ENCODE measurements at regions not wholly inside any gene's neighbourhood (a gene's known extent, or its start where the extent isn't known, plus 50 kb on each side); places are given as distances from the start of the nearest gene placed in this dataset.

DNA sequence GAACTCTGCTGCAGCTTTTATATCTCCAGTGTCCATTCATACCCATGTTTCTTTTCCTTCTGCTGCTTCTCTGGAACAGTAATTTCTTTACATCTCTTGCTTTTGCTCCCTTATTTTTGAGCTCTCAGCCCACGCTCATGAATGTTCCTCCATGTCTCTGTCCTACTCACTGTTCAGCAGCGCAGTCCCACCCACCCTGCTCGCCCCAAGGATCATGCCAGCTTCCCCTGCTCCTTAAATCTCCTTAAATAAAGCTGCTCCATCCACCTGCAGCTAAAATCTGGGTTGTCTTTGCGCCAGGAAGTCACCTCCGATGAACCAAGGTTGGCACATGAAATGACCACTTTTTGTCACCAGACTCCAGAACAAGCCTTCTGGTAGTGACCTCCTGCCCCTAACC, 201.1 kb upstream of the RGS6 start:
- TF ChIP-seq, protein P1, sequence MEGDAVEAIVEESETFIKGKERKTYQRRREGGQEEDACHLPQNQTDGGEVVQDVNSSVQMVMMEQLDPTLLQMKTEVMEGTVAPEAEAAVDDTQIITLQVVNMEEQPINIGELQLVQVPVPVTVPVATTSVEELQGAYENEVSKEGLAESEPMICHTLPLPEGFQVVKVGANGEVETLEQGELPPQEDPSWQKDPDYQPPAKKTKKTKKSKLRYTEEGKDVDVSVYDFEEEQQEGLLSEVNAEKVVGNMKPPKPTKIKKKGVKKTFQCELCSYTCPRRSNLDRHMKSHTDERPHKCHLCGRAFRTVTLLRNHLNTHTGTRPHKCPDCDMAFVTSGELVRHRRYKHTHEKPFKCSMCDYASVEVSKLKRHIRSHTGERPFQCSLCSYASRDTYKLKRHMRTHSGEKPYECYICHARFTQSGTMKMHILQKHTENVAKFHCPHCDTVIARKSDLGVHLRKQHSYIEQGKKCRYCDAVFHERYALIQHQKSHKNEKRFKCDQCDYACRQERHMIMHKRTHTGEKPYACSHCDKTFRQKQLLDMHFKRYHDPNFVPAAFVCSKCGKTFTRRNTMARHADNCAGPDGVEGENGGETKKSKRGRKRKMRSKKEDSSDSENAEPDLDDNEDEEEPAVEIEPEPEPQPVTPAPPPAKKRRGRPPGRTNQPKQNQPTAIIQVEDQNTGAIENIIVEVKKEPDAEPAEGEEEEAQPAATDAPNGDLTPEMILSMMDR (IDR thresholded peaks at IDR 0.05; ENCODE audit: insufficient read depth, low read depth, low read length): no peak
- TF ChIP-seq EZH2 (IDR thresholded peaks at IDR 0.05; ENCODE audit: insufficient read depth, low read length): no peak
- H3K27me3 ChIP-seq (ENCODE audit: insufficient read depth, low read length): no peaks in the 10 kb centered on the region
- DNase-seq (ENCODE audit: low read depth): no peak
- FAIRE-seq: no peak
- no peaks in the 10 kb centered on the region for H3K27me3 Mint-ChIP-seq (ENCODE audit: low read depth, unreplicated experiment)
- no peak overlapping the region for H2AFZ ChIP-seq (ENCODE audit: low read depth, low read length)
- H3K9ac ChIP-seq (ENCODE audit: low read length): no peak overlapping the region
- H3K79me2 ChIP-seq (ENCODE audit: insufficient read depth, low read length): no peaks in the 10 kb centered on the region
- no peak overlapping the region for H3K4me3 ChIP-seq (ENCODE audit: insufficient read depth, low read depth, low read length)
- H3K9me3 Mint-ChIP-seq (ENCODE audit: unreplicated experiment): no peaks in the 10 kb centered on the region
- H3K36me3 ChIP-seq (ENCODE audit: insufficient read depth, low read length): peaks cover 20% of the 10 kb centered on the region
- H4K20me1 ChIP-seq (ENCODE audit: insufficient read depth, low read length): no peaks in the 10 kb centered on the region
- H3K4me2 ChIP-seq (ENCODE audit: low read length): no peak overlapping the region
- H3K4me3 Mint-ChIP-seq (ENCODE audit: unreplicated experiment): no peak overlapping the region
- peaks cover 28% of the 10 kb centered on the region for H3K4me1 Mint-ChIP-seq (ENCODE audit: low read depth, unreplicated experiment)
- H3K4me1 ChIP-seq (ENCODE audit: insufficient read depth, low read length): peaks cover 14% of the 10 kb centered on the region
- H3K27ac Mint-ChIP-seq (ENCODE audit: unreplicated experiment): no peak overlapping the region
- no peaks in the 10 kb centered on the region for H3K9me3 ChIP-seq (ENCODE audit: insufficient read depth, low read depth, low read length)
- no peak overlapping the region for H3K27ac ChIP-seq (ENCODE audit: low read depth, low read length)
- H3K36me3 Mint-ChIP-seq (ENCODE audit: low read depth, unreplicated experiment): peaks cover 17% of the 10 kb centered on the region

DNA sequence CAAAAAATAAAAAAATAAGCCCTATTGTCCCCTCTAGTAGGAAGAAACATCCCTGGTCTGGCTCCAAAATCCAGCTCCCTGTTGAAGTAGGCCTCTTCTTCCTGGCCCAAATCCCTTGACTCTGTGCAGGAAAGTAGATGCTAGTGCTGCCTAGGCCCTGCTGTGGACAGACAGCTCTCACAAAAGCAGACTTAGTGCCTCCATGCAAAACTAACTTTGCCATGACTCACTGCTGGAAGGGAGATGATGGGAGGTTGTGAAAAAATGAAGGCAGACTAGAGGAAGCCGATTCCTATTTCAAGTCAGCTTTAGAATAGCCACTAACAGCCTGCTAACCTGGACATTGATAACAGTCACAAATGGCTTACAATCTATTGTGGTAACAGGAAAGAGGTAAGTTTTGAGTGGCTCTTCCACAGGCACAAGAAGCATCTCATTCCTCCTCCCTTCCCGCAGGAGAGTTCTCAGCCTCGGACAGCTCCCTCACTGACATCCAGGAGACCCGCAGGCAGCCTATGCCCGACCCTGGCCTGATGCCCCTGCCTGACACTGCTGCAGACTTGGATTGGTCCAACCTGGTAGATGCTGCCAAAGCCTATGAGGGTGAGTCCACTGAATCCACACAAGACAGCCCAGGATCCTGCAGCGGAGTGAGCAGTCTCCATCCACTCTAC, 198.9 kb upstream of the RGS6 start:
- Histone ChIP-seq H2AFZ (ENCODE audit: low read depth, low read length) (no peak overlapping the region), H3K9me3 (ENCODE audit: insufficient read depth, low read depth, low read length) (no peaks in the 10 kb centered on the region), H3K4me1 (ENCODE audit: insufficient read depth, low read length) (peaks cover 7% of the 10 kb centered on the region), H3K79me2 (ENCODE audit: insufficient read depth, low read length) (no peaks in the 10 kb centered on the region), H3K27ac (ENCODE audit: low read depth, low read length) (peak overlapping the region; percentile 6), H4K20me1 (ENCODE audit: insufficient read depth, low read length) (no peaks in the 10 kb centered on the region), H3K36me3 (ENCODE audit: insufficient read depth, low read length) (peaks cover 23% of the 10 kb centered on the region), H3K27me3 (ENCODE audit: insufficient read depth, low read length) (no peaks in the 10 kb centered on the region), H3K4me3 (ENCODE audit: insufficient read depth, low read depth, low read length) (no peak overlapping the region), H3K9ac (ENCODE audit: low read length) (peak overlapping the region; percentile 28), H3K4me2 (ENCODE audit: low read length) (no peak overlapping the region)
- TF ChIP-seq, protein P1 (IDR thresholded peaks at IDR 0.05; ENCODE audit: insufficient read depth, low read depth, low read length): no peak
- no peak for TF ChIP-seq EZH2 (IDR thresholded peaks at IDR 0.05; ENCODE audit: insufficient read depth, low read length)
- FAIRE-seq: peak; percentile 58
- H3K27ac Mint-ChIP-seq (ENCODE audit: unreplicated experiment): peak overlapping the region; percentile 63
- no peak overlapping the region for H3K4me3 Mint-ChIP-seq (ENCODE audit: unreplicated experiment)
- no peaks in the 10 kb centered on the region for H3K27me3 Mint-ChIP-seq (ENCODE audit: low read depth, unreplicated experiment)
- peak; percentile 74 for DNase-seq (ENCODE audit: low read depth)
- H3K36me3 Mint-ChIP-seq (ENCODE audit: low read depth, unreplicated experiment): peaks cover 26% of the 10 kb centered on the region
- H3K4me1 Mint-ChIP-seq (ENCODE audit: low read depth, unreplicated experiment): peaks cover 24% of the 10 kb centered on the region
- H3K9me3 Mint-ChIP-seq (ENCODE audit: unreplicated experiment): no peaks in the 10 kb centered on the region

DNA sequence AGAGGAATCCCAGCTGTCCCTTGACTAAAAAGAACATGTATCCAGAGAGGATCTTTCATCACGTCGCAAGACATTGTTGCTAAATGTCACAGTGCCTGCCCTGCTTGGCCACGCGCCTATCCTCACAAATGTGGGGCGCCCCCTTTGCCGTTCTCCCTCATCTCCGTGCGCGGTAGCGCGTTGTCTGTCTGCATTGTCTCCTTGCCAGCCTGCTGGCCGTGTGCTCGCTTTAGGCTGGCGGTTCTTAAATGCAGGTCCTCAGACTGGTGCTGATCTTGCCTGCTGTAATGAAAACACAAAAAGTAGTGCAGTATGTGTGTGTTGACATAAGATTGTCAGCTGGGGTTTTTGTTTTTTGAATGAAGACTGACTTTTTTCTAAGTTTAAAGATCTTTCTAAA, 198.2 kb upstream of the RGS6 start:
- no peak overlapping the region for H3K9ac ChIP-seq (ENCODE audit: low read length)
- FAIRE-seq (no peak), DNase-seq (ENCODE audit: low read depth) (no peak)
- no peak overlapping the region for H3K27ac ChIP-seq (ENCODE audit: low read depth, low read length)
- H3K4me2 ChIP-seq (ENCODE audit: low read length): no peak overlapping the region
- H3K79me2 ChIP-seq (ENCODE audit: insufficient read depth, low read length): no peaks in the 10 kb centered on the region
- H3K4me1 ChIP-seq (ENCODE audit: insufficient read depth, low read length): peaks cover 7% of the 10 kb centered on the region
- Mint-ChIP-seq H3K4me1 (ENCODE audit: low read depth, unreplicated experiment) (peaks cover 24% of the 10 kb centered on the region), H3K27me3 (ENCODE audit: low read depth, unreplicated experiment) (no peaks in the 10 kb centered on the region), H3K9me3 (ENCODE audit: unreplicated experiment) (no peaks in the 10 kb centered on the region), H3K4me3 (ENCODE audit: unreplicated experiment) (no peak overlapping the region), H3K36me3 (ENCODE audit: low read depth, unreplicated experiment) (peaks cover 27% of the 10 kb centered on the region), H3K27ac (ENCODE audit: unreplicated experiment) (peak overlapping the region; percentile 41)
- H3K36me3 ChIP-seq (ENCODE audit: insufficient read depth, low read length): peaks cover 26% of the 10 kb centered on the region
- H3K9me3 ChIP-seq (ENCODE audit: insufficient read depth, low read depth, low read length): no peaks in the 10 kb centered on the region
- no peaks in the 10 kb centered on the region for H3K27me3 ChIP-seq (ENCODE audit: insufficient read depth, low read length)
- H3K4me3 ChIP-seq (ENCODE audit: insufficient read depth, low read depth, low read length): no peak overlapping the region
- H2AFZ ChIP-seq (ENCODE audit: low read depth, low read length): no peak overlapping the region
- no peaks in the 10 kb centered on the region for H4K20me1 ChIP-seq (ENCODE audit: insufficient read depth, low read length)
- no peak for TF ChIP-seq EZH2 (IDR thresholded peaks at IDR 0.05; ENCODE audit: insufficient read depth, low read length)
- TF ChIP-seq, protein P1 (IDR thresholded peaks at IDR 0.05; ENCODE audit: insufficient read depth, low read depth, low read length): no peak
